Heart left ventricle (tissue), 16 donors: ENCODE measurements at regions not wholly inside any gene's neighbourhood (a gene's known extent, or its start where the extent isn't known, plus 50 kb on each side); places are given as distances from the start of the nearest gene placed in this dataset.

ENCODE experiments used
- ATAC-seq, 4 donors: fragments of 200-7000 bp; cut with Tn5 transposase; one replicate each; pipeline ENCODE4 v1.9.1; 2020 to 2022; ENCODE audit warnings: moderate library complexity in 4 of 4, mild to moderate bottlenecking in 3 of 4, moderate number of reproducible peaks in 1 of 4
- DNase-seq, 5 donors: peaks; one replicate each; pipeline ENCODE4 v3.0.0-alpha.2; 2020
- H3K27ac ChIP-seq, 12 donors: fragments of 200-600 bp; sonication (generic) in 4 of 12; one replicate each; pipeline versions ENCODE4 v1.5.0 to v1.8.0; 2016 to 2022; ENCODE audit warnings: mild to moderate bottlenecking in 2 of 12
- H3K27me3 ChIP-seq, 9 donors: fragments of 200-600 bp; sonication (generic) in 2 of 9; one replicate each; pipeline versions ENCODE4 v1.5.1 to v1.8.0; 2016 to 2022; ENCODE audit warnings: mild to moderate bottlenecking in 3 of 9
- H3K36me3 ChIP-seq, 9 donors: fragments of 200-600 bp; sonication (generic) in 2 of 9; one replicate each; pipeline versions ENCODE4 v1.5.0 to v1.8.0; 2018 to 2022; ENCODE audit warnings: mild to moderate bottlenecking in 2 of 9
- H3K4me1 ChIP-seq, 12 donors: fragments of 200-600 bp; sonication (generic) in 4 of 12; one replicate each; pipeline versions ENCODE4 v1.5.0 to v1.8.0; 2016 to 2022; ENCODE audit warnings: mild to moderate bottlenecking in 3 of 12
- H3K4me3 ChIP-seq, 12 donors: fragments of 200-600 bp; sonication (generic) in 4 of 12; one replicate each; pipeline versions ENCODE4 v1.5.0 to v1.8.0; 2017 to 2022; ENCODE audit warnings: mild to moderate bottlenecking in 9 of 12, moderate library complexity in 4 of 12
- H3K9me3 ChIP-seq, 12 donors: fragments of 200-600 bp; sonication (generic) in 4 of 12; one replicate each; pipeline versions ENCODE4 v1.5.0 to v1.8.0; 2016 to 2022; ENCODE audit warnings: mild to moderate bottlenecking in 1 of 12
- CTCF ChIP-seq, 12 donors: fragments of 200-600 bp; sonication (generic) in 4 of 12; IDR thresholded peaks; one replicate each; pipeline versions ENCODE4 v1.5.0 to v1.8.0; 2018 to 2022; ENCODE audit warnings: antibody characterized with exemption in 12 of 12, mild to moderate bottlenecking in 5 of 12
- POLR2A ChIP-seq, 2 donors: fragments of 450-650 bp; IDR thresholded peaks; one replicate each; pipeline ENCODE4 v1.6.1; 2017; ENCODE audit warnings: antibody characterized with exemption in 2 of 2, mild to moderate bottlenecking in 2 of 2, moderate library complexity in 2 of 2
- WGBS, 4 donors: extraction: QIAGEN DNeasy Blood & Tissue Kit in 2 of 4; methylation state at CpG; one replicate each; pipeline versions ENCODE4 v1.1.5 to v1.1.7; 2013 to 2018; 5-methylcytosine and 5-hydroxymethylcytosine counted together
- intact Hi-C, 10 donors: fragments of 100-400 bp; cut with DNase I; formaldehyde crosslinking; loops; one replicate each; pipeline versions ENCODE4 v1.11.1 to v1.14.2; 2022
- donor health status: ischemic (EF 13 %, LVEDD 7.1; RV severe dilation, severe dysfunction).
- donor health status: healthy with polysubstance abuse.
- donor health status: DM: no; HTN: yes; CAD: no.
- donor health status: DM: no; HTN: no; CAD: no.
- donor health status: ischemic (EF 25% LVEDD 6.9; RV normal size, moderate dysfunction).
- donor health status: ischemic (EF 25% LVEDD 5.7; RV mildly dilated, moderate dysfunction).
- donor health status: healthy.
- donor health status: DM: yes; HTN: yes; CAD: no.
- donor health status: ischemic (EF 35%, LVEDD 5.7; RV mildly dilated, moderate dysfunction).
- donor health status: nonischemic (EF 11% LVEDD 7.7; RV severe dilation, severe dysfunction).
- donor health status: DM: yes; HTN: yes; CAD: no.
- donor health status: PGD.
- donor health status: ischemic (EF 29% LVEDD 5.4; RV normal size, mild dysfunction).
- donor health status: nonischemic (EF 23%, LVEDD 6.1; RV moderate dilation, normal function).

- Histone ChIP-seq H3K9me3 (peaks cover 0 to 6% (median 0%) of the 10 kb centered on the region in 12 donors), H3K36me3 (no peaks in the 10 kb centered on the region), H3K27ac (no peak overlapping the region), H3K4me1 (no peaks in the 10 kb centered on the region), H3K27me3 (no peaks in the 10 kb centered on the region), H3K4me3 (no peak overlapping the region)
- DNase-seq (no peak), ATAC-seq (no peak)
- no peak for TF ChIP-seq CTCF (IDR thresholded peaks at IDR 0.05)
- TF ChIP-seq POLR2A (IDR thresholded peaks at IDR 0.05): no peak
- intact Hi-C loops: no loop called here
Observed at GRCh38 chr13:87986639-87987250, 315.6 kb downstream of the SLITRK5 start.

GRCh38 chr13:87998081-87998480 lies 326.9 kb downstream of the SLITRK5 start:
- DNase-seq (no peak), ATAC-seq (no peak)
- no peaks in the 10 kb centered on the region for H3K27me3 ChIP-seq
- no peaks in the 10 kb centered on the region for H3K4me1 ChIP-seq
- intact Hi-C loops: no loop called here
- peaks cover 0 to 3% (median 0%) of the 10 kb centered on the region in 12 donors for H3K9me3 ChIP-seq
- no peak overlapping the region for H3K4me3 ChIP-seq
- 85 to 100% (median 92%) methylated on average over 1 of the region's 1 CpG for WGBS, 4 donors
- no peaks in the 10 kb centered on the region for H3K36me3 ChIP-seq
- no peak overlapping the region for H3K27ac ChIP-seq
- TF ChIP-seq POLR2A (IDR thresholded peaks at IDR 0.05) (no peak), CTCF (IDR thresholded peaks at IDR 0.05) (no peak)

GRCh38 chr13:87999240-87999700 lies 328.1 kb downstream of the SLITRK5 start:
- Histone ChIP-seq H3K27me3 (no peaks in the 10 kb centered on the region), H3K4me3 (no peak overlapping the region), H3K4me1 (no peaks in the 10 kb centered on the region), H3K36me3 (no peaks in the 10 kb centered on the region), H3K27ac (no peak overlapping the region), H3K9me3 (peaks cover 0 to 3% (median 0%) of the 10 kb centered on the region in 12 donors)
- WGBS, 4 donors: 45 to 60% (median 56%) methylated on average over 1 of the region's 1 CpG
- TF ChIP-seq POLR2A (IDR thresholded peaks at IDR 0.05): no peak
- no peak for TF ChIP-seq CTCF (IDR thresholded peaks at IDR 0.05)
- DNase-seq (no peak), ATAC-seq (no peak)
- intact Hi-C loops: no loop called here

GRCh38 chr13:87999788-88000187 lies 328.6 kb downstream of the SLITRK5 start:
- Histone ChIP-seq H3K4me1 (no peaks in the 10 kb centered on the region), H3K9me3 (peaks cover 0 to 3% (median 0%) of the 10 kb centered on the region in 12 donors), H3K27ac (no peak overlapping the region), H3K27me3 (no peaks in the 10 kb centered on the region), H3K4me3 (no peak overlapping the region), H3K36me3 (no peaks in the 10 kb centered on the region)
- WGBS, 4 donors: 83 to 98% (median 92%) methylated on average over 1 of the region's 1 CpG
- ATAC-seq: no peak
- TF ChIP-seq POLR2A (IDR thresholded peaks at IDR 0.05): no peak
- no peak for TF ChIP-seq CTCF (IDR thresholded peaks at IDR 0.05)
- DNase-seq: no peak
- intact Hi-C loops: no loop called here
